HG03521 (cell line): ENCODE measurements at regions not wholly inside any gene's neighbourhood (a gene's known extent, or its start where the extent isn't known, plus 50 kb on each side); places are given as distances from the start of the nearest gene placed in this dataset.

Experiments used
- ATAC-seq: cut with Tn5 transposase; IDR thresholded peaks from one replicate; pipeline ENCODE4 v1.9.1; 2021; ENCODE audit warnings: mild to moderate bottlenecking, moderate library complexity; ENCODE audit not compliant: unreplicated experiment

- ATAC-seq: no peak
These were observed 438.9 kb upstream of the ARRDC4 start for GRCh38 chr15:97521381-97522285.

GRCh38 chr15:97522347-97522746 lies 438.2 kb upstream of the ARRDC4 start:
- no peak for ATAC-seq

GRCh38 chr15:97525809-97526208 lies 434.7 kb upstream of the ARRDC4 start:
- ATAC-seq: no peak

GRCh38 chr15:97528238-97528637 lies 432.3 kb upstream of the ARRDC4 start:
- no peak for ATAC-seq

- ATAC-seq: no peak
These were observed 414.7 kb upstream of the ARRDC4 start for GRCh38 chr15:97545799-97546198.

GRCh38 chr15:97547381-97547780 lies 413.1 kb upstream of the ARRDC4 start:
- ATAC-seq: no peak

- ATAC-seq: no peak
These were observed 399.0 kb upstream of the ARRDC4 start for GRCh38 chr15:97561529-97561928.

GRCh38 chr15:97563516-97563915 lies 397.0 kb upstream of the ARRDC4 start:
- no peak for ATAC-seq

GRCh38 chr15:97566961-97567360 lies 393.5 kb upstream of the ARRDC4 start:
- no peak for ATAC-seq

GRCh38 chr15:97567411-97567810 lies 393.1 kb upstream of the ARRDC4 start:
- no peak for ATAC-seq

- ATAC-seq: no peak
These were observed 383.4 kb upstream of the ARRDC4 start for GRCh38 chr15:97576929-97577645.

GRCh38 chr15:97585408-97585807 lies 375.1 kb upstream of the ARRDC4 start:
- ATAC-seq: no peak

- ATAC-seq: no peak
These were observed 367.7 kb upstream of the ARRDC4 start for GRCh38 chr15:97592778-97593177.

GRCh38 chr15:97597801-97598200 lies 362.7 kb upstream of the ARRDC4 start:
- no peak for ATAC-seq

- no peak for ATAC-seq
These were observed 362.1 kb upstream of the ARRDC4 start for GRCh38 chr15:97598353-97598798.

GRCh38 chr15:97600190-97600589 lies 360.3 kb upstream of the ARRDC4 start:
- ATAC-seq: no peak

GRCh38 chr15:97604677-97605076 lies 355.8 kb upstream of the ARRDC4 start:
- no peak for ATAC-seq

- ATAC-seq: no peak
These were observed 345.4 kb upstream of the ARRDC4 start for GRCh38 chr15:97615114-97615513.

- no peak for ATAC-seq
These were observed 337.3 kb upstream of the ARRDC4 start for GRCh38 chr15:97623091-97623661.

GRCh38 chr15:97627634-97628033 lies 332.9 kb upstream of the ARRDC4 start:
- no peak for ATAC-seq

GRCh38 chr15:97645758-97646157 lies 314.7 kb upstream of the ARRDC4 start:
- ATAC-seq: no peak

GRCh38 chr15:97648728-97649127 lies 311.8 kb upstream of the ARRDC4 start:
- no peak for ATAC-seq
